CD14-positive monocyte (primary cell): ENCODE measurements at regions not wholly inside any gene's neighbourhood (a gene's known extent, or its start where the extent isn't known, plus 50 kb on each side); places are given as distances from the start of the nearest gene placed in this dataset.

ENCODE experiments used
- DNase-seq, 3 donors: peaks; one replicate each; pipeline ENCODE4 v3.0.0-alpha.2; 2011 to 2022
- H2AFZ ChIP-seq: 2 replicates; pipeline ENCODE4 v1.6.0; 2012; ENCODE audit warnings: mild to moderate bottlenecking, low read depth, low read length, inconsistent platforms; ENCODE audit not compliant: insufficient read depth, poor library complexity, severe bottlenecking
- H3K27ac ChIP-seq, 2 donors: 1 replicate in 1 of 2; 2 replicates in 1 of 2; pipeline ENCODE4 v1.5.1; 2012 to 2013; ENCODE audit warnings: low read length in 2 of 2, control low read depth in 1 of 2, inconsistent platforms in 1 of 2, low read depth in 1 of 2, mild to moderate bottlenecking in 1 of 2
- H3K27me3 ChIP-seq, 2 donors: one replicate each; pipeline versions ENCODE4 v1.6.0 to v1.6.1; 2011 to 2013; ENCODE audit warnings: low read length in 2 of 2; ENCODE audit not compliant: control insufficient read depth in 2 of 2, insufficient read depth in 2 of 2
- H3K36me3 ChIP-seq, 2 donors: replicated peaks in 1 of 2; 1 replicate in 1 of 2; 2 replicates in 1 of 2; pipeline versions ENCODE4 v1.5.1 to v1.6.1; 2012 to 2013; ENCODE audit warnings: low read length in 2 of 2, control low read depth in 1 of 2, inconsistent platforms in 1 of 2, mild to moderate bottlenecking in 1 of 2; ENCODE audit not compliant: insufficient read depth in 2 of 2, control insufficient read depth in 1 of 2
- H3K4me1 ChIP-seq, 2 donors: 1 replicate in 1 of 2; 2 replicates in 1 of 2; pipeline versions ENCODE4 v1.5.1 to v1.6.1; 2012 to 2013; ENCODE audit warnings: low read length in 2 of 2, control low read depth in 1 of 2, inconsistent platforms in 1 of 2, mild to moderate bottlenecking in 1 of 2, moderate library complexity in 1 of 2; ENCODE audit not compliant: insufficient read depth in 2 of 2, control insufficient read depth in 1 of 2
- H3K4me2 ChIP-seq: replicated peaks from 2 replicates; pipeline ENCODE3; 2012; ENCODE audit warnings: low read length, moderate library complexity, mild to moderate bottlenecking; ENCODE audit not compliant: poor library complexity, severe bottlenecking; ENCODE audit errors: extremely low read depth
- H3K4me3 ChIP-seq, 3 experiments: fragments of 200-600 bp in 1 of 3; sonication (generic) in 1 of 3; replicated peaks in 1 of 3; 1 replicate in 2 of 3; 2 replicates in 1 of 3; pipeline ENCODE4 v1.5.1; 2011 to 2013; ENCODE audit warnings: low read length in 3 of 3, mild to moderate bottlenecking in 3 of 3, control low read depth in 2 of 3, low read depth in 2 of 3, inconsistent platforms in 1 of 3, moderate library complexity in 1 of 3
- H3K79me2 ChIP-seq: 2 replicates; pipeline ENCODE4 v1.6.0; 2012; ENCODE audit warnings: mild to moderate bottlenecking, control low read depth, inconsistent platforms, low read length, moderate library complexity; ENCODE audit not compliant: insufficient read depth
- H3K9ac ChIP-seq: 2 replicates; pipeline ENCODE4 v1.6.0; 2017; ENCODE audit warnings: low read length, mild to moderate bottlenecking; ENCODE audit not compliant: insufficient read depth, poor library complexity, severe bottlenecking
- H3K9me3 ChIP-seq, 2 donors: replicated peaks in 1 of 2; 1 replicate in 1 of 2; 2 replicates in 1 of 2; pipeline versions ENCODE4 v1.5.1 to v1.6.1; 2012 to 2013; ENCODE audit warnings: low read length in 2 of 2, control low read depth in 1 of 2; ENCODE audit not compliant: control insufficient read depth in 1 of 2, insufficient read depth in 1 of 2
- H4K20me1 ChIP-seq: 2 replicates; pipeline ENCODE4 v1.6.0; 2012; ENCODE audit warnings: mild to moderate bottlenecking, low read length, control low read depth, moderate library complexity; ENCODE audit not compliant: insufficient read depth
- H3K27ac Mint-ChIP-seq, 7 donors: one replicate each; pipeline ENCODE4 v1.8.0; 2020; ENCODE audit warnings: mild to moderate bottlenecking in 7 of 7, mixed read lengths in 7 of 7, moderate library complexity in 6 of 7, inconsistent platforms in 2 of 7
- H3K27me3 Mint-ChIP-seq, 3 donors: one replicate each; pipeline ENCODE4 v1.8.0; 2021 to 2022; ENCODE audit warnings: low read depth in 3 of 3, mild to moderate bottlenecking in 3 of 3, mixed read lengths in 3 of 3, moderate library complexity in 3 of 3, inconsistent platforms in 1 of 3
- H3K36me3 Mint-ChIP-seq, 2 donors: one replicate each; pipeline ENCODE4 v1.8.0; 2020; ENCODE audit warnings: mixed read lengths in 2 of 2, inconsistent platforms in 1 of 2, mild to moderate bottlenecking in 1 of 2
- H3K4me1 Mint-ChIP-seq: one replicate; pipeline ENCODE4 v1.8.0; 2020; ENCODE audit warnings: mild to moderate bottlenecking, mixed read lengths
- H3K4me3 Mint-ChIP-seq, 2 donors: one replicate each; pipeline ENCODE4 v1.8.0; 2020; ENCODE audit warnings: mild to moderate bottlenecking in 2 of 2, mixed read lengths in 2 of 2, moderate library complexity in 1 of 2
- H3K9me3 Mint-ChIP-seq, 7 donors: one replicate each; pipeline ENCODE4 v1.8.0; 2020 to 2022; ENCODE audit warnings: mixed read lengths in 7 of 7, mild to moderate bottlenecking in 6 of 7, moderate library complexity in 6 of 7, inconsistent platforms in 2 of 7
- CTCF ChIP-seq: fragments of 200-600 bp; IDR thresholded peaks from one replicate; pipeline ENCODE4 v1.8.0; 2022; ENCODE audit warnings: antibody characterized with exemption, mild to moderate bottlenecking
- WGBS: methylation state at CpG from one replicate; pipeline ENCODE4 v1.1.5; 2013; ENCODE audit warnings: missing lambda C conversion rate; ENCODE audit not compliant: insufficient coverage; 5-methylcytosine and 5-hydroxymethylcytosine counted together
- intact Hi-C, 2 donors: fragments of 100-400 bp; cut with micrococcal nuclease; formaldehyde crosslinking; loops; one replicate each; pipeline versions ENCODE4 v1.15.0 to v1.15.1; 2023

- 82% methylated on average over 4 of the region's 5 CpGs for WGBS
- no peak overlapping the region for H3K27ac ChIP-seq
- Mint-ChIP-seq H3K9me3 (peaks cover 1 to 15% (median 11%) of the 10 kb centered on the region in 7 donors), H3K36me3 (no peaks in the 10 kb centered on the region), H3K27me3 (peaks cover 0 to 1% (median 0%) of the 10 kb centered on the region in 3 donors), H3K27ac (no peak overlapping the region), H3K4me3 (no peak overlapping the region), H3K4me1 (no peaks in the 10 kb centered on the region)
- no peaks in the 10 kb centered on the region for H3K27me3 ChIP-seq
- no peaks in the 10 kb centered on the region for H3K79me2 ChIP-seq
- no peaks in the 10 kb centered on the region for H3K4me1 ChIP-seq
- intact Hi-C loops = no loop called here
- no peak overlapping the region for H2AFZ ChIP-seq
- no peaks in the 10 kb centered on the region for H4K20me1 ChIP-seq
- H3K9ac ChIP-seq = no peak overlapping the region
- TF ChIP-seq CTCF = no peak
- no peaks in the 10 kb centered on the region for H3K36me3 ChIP-seq
- H3K4me3 ChIP-seq = no peak overlapping the region
- no peak overlapping the region for H3K4me2 ChIP-seq
- H3K9me3 ChIP-seq = peaks cover 8 to 9% of the 10 kb centered on the region in 2 donors
- no peak for DNase-seq
Measured at GRCh38 chr5:82847562-82847961, 229.6 kb downstream of the TMEM167A start.

GRCh38 chr5:82839881-82840280 lies 237.3 kb downstream of the TMEM167A start:
- no peaks in the 10 kb centered on the region for H3K4me1 ChIP-seq
- H4K20me1 ChIP-seq = no peaks in the 10 kb centered on the region
- H3K27me3 ChIP-seq = no peaks in the 10 kb centered on the region
- WGBS = no CpG with 5 or more reads among the region's 3 CpGs
- H3K4me1 Mint-ChIP-seq = no peaks in the 10 kb centered on the region
- intact Hi-C loops = no loop called here
- H3K9me3 Mint-ChIP-seq = peaks cover 12 to 22% (median 17%) of the 10 kb centered on the region in 7 donors
- H3K9ac ChIP-seq = no peak overlapping the region
- H3K27ac ChIP-seq = no peak overlapping the region
- no peaks in the 10 kb centered on the region for H3K36me3 ChIP-seq
- no peak for TF ChIP-seq CTCF
- no peaks in the 10 kb centered on the region for H3K79me2 ChIP-seq
- H3K36me3 Mint-ChIP-seq = no peaks in the 10 kb centered on the region
- peaks cover 9 to 11% of the 10 kb centered on the region in 2 donors for H3K9me3 ChIP-seq
- no peak overlapping the region for H3K4me3 Mint-ChIP-seq
- H2AFZ ChIP-seq = no peak overlapping the region
- no peak overlapping the region for H3K27ac Mint-ChIP-seq
- H3K27me3 Mint-ChIP-seq = peaks cover 0 to 4% (median 0%) of the 10 kb centered on the region in 3 donors
- H3K4me2 ChIP-seq = no peak overlapping the region
- no peak for DNase-seq
- no peak overlapping the region for H3K4me3 ChIP-seq
